Spleen (tissue), 11 donors: ENCODE measurements at regions not wholly inside any gene's neighbourhood (a gene's known extent, or its start where the extent isn't known, plus 50 kb on each side); places are given as distances from the start of the nearest gene placed in this dataset.
A peak's percentile ranks its signal among the peaks of the same experiment; 100 is the strongest.

Source experiments
- DNase-seq: peaks from one replicate; pipeline ENCODE4 v3.0.0-alpha.2; 2020
- H3K27ac ChIP-seq, 8 donors: fragments of 200-600 bp; sonication (generic) in 7 of 8; 1 replicate in 4 of 8; 2 replicates in 4 of 8; pipeline versions ENCODE4 v1.5.0 to v1.8.0; 2016 to 2021; ENCODE audit warnings: inconsistent platforms in 4 of 8, mild to moderate bottlenecking in 4 of 8, moderate library complexity in 1 of 8
- H3K27me3 ChIP-seq, 7 donors: fragments of 200-600 bp; sonication (generic) in 6 of 7; replicated peaks in 1 of 7; 1 replicate in 4 of 7; 2 replicates in 3 of 7; pipeline versions ENCODE4 v1.5.0 to v1.8.0; 2016 to 2021; ENCODE audit warnings: inconsistent platforms in 3 of 7, mild to moderate bottlenecking in 1 of 7
- H3K36me3 ChIP-seq, 6 donors: fragments of 200-600 bp; sonication (generic) in 5 of 6; 1 replicate in 4 of 6; 2 replicates in 2 of 6; pipeline versions ENCODE4 v1.5.0 to v1.8.0; 2016 to 2021; ENCODE audit warnings: inconsistent platforms in 2 of 6
- H3K4me1 ChIP-seq, 6 donors: fragments of 200-600 bp; sonication (generic) in 5 of 6; 1 replicate in 3 of 6; 2 replicates in 3 of 6; pipeline versions ENCODE4 v1.5.0 to v1.8.0; 2016 to 2021; ENCODE audit warnings: inconsistent platforms in 3 of 6
- H3K4me3 ChIP-seq, 8 donors: fragments of 200-600 bp; sonication (generic) in 7 of 8; 1 replicate in 4 of 8; 2 replicates in 4 of 8; pipeline versions ENCODE4 v1.5.0 to v1.8.0; 2016 to 2021; ENCODE audit warnings: inconsistent platforms in 4 of 8, mild to moderate bottlenecking in 4 of 8, moderate library complexity in 2 of 8
- H3K9me3 ChIP-seq, 8 donors: fragments of 200-600 bp; sonication (generic) in 7 of 8; 1 replicate in 4 of 8; 2 replicates in 4 of 8; pipeline versions ENCODE4 v1.5.0 to v1.8.0; 2016 to 2021; ENCODE audit warnings: inconsistent platforms in 4 of 8
- CTCF ChIP-seq, 11 experiments: fragments of 200-600 bp in 7 of 11; fragments of 450-650 bp in 4 of 11; sonication (generic) in 4 of 11; IDR thresholded peaks in 8 of 11; conservative IDR thresholded peaks in 3 of 11; 1 replicate in 7 of 11; 2 replicates in 4 of 11; pipeline versions ENCODE4 v1.4.0 to v1.8.0; 2016 to 2021; ENCODE audit warnings: antibody characterized with exemption in 11 of 11, inconsistent platforms in 4 of 11, mild to moderate bottlenecking in 1 of 11
- POLR2A ChIP-seq, 3 donors: fragments of 450-650 bp; IDR thresholded peaks; one replicate each; pipeline ENCODE4 v1.5.1; 2017; ENCODE audit warnings: antibody characterized with exemption in 3 of 3, mild to moderate bottlenecking in 1 of 3
- POLR2AphosphoS5 ChIP-seq, 3 donors: sonication (generic); formaldehyde crosslinking; IDR thresholded peaks; one replicate each; pipeline ENCODE4 v1.5.1; 2017; ENCODE audit warnings: antibody characterized with exemption in 3 of 3
- WGBS, 5 donors: extraction: QIAGEN DNeasy Blood & Tissue Kit in 3 of 5; methylation state at CpG; one replicate each; pipeline versions ENCODE4 v1.1.5 to v1.1.7; 2013 to 2018; 5-methylcytosine and 5-hydroxymethylcytosine counted together
- intact Hi-C: fragments of 100-400 bp; cut with DNase I; formaldehyde crosslinking; loops from one replicate; pipeline ENCODE4 v1.15.0; 2023; ENCODE audit warnings: low total_unique reads
- donor health status: healthy with polysubstance abuse.
- donor health status: DM: no; HTN: no; CAD: no; lungs with moderate emphysema.
- donor health status: DM: no; HTN: no; CAD: no.
- donor health status: Bipolar disorder and iron deficiency.
- donor health status: healthy.
- donor health status: DM: no; HTN: no; CAD: no.
- donor health status: DM: yes; HTN: yes; CAD: no.

- Histone ChIP-seq H3K4me1 (no peaks in the 10 kb centered on the region), H3K27me3 (no peaks in the 10 kb centered on the region), H3K27ac (no peak overlapping the region), H3K36me3 (no peaks in the 10 kb centered on the region), H3K9me3 (peaks cover 0 to 45% (median 19%) of the 10 kb centered on the region in 8 donors), H3K4me3 (no peak overlapping the region)
- no peak for DNase-seq
- intact Hi-C loops: no loop called here
- TF ChIP-seq POLR2A (IDR thresholded peaks at IDR 0.05) (no peak), POLR2AphosphoS5 (IDR thresholded peaks at IDR 0.05) (no peak), CTCF (IDR thresholded peaks at IDR 0.05 in 8 of 11, conservative IDR thresholded peaks at IDR 0.05 in 3 of 11) (no peak)
- WGBS, 5 donors: 78 to 100% (median 90%) methylated on average over 3 of the region's 3 CpGs
These were observed 304.6 kb upstream of the NRG3 start for GRCh38 chr10:81570349-81570748.

- WGBS, 5 donors: 83 to 91% (median 89%) methylated on average over 15 to 21 of the region's 21 CpGs
- Histone ChIP-seq H3K9me3 (peaks cover 0 to 53% (median 27%) of the 10 kb centered on the region in 8 donors), H3K4me1 (no peaks in the 10 kb centered on the region), H3K36me3 (no peaks in the 10 kb centered on the region), H3K4me3 (no peak overlapping the region), H3K27me3 (no peaks in the 10 kb centered on the region), H3K27ac (no peak overlapping the region)
- intact Hi-C loops: no loop called here
- peak; percentile 68 for DNase-seq
- TF ChIP-seq POLR2A (IDR thresholded peaks at IDR 0.05) (no peak), POLR2AphosphoS5 (IDR thresholded peaks at IDR 0.05) (no peak), CTCF (IDR thresholded peaks at IDR 0.05 in 8 of 11, conservative IDR thresholded peaks at IDR 0.05 in 3 of 11) (no peak)
These were observed 303.9 kb upstream of the NRG3 start for GRCh38 chr10:81570878-81571794.

- Histone ChIP-seq H3K27ac (no peak overlapping the region), H3K4me3 (no peak overlapping the region), H3K36me3 (no peaks in the 10 kb centered on the region), H3K4me1 (no peaks in the 10 kb centered on the region), H3K27me3 (no peaks in the 10 kb centered on the region), H3K9me3 (peaks cover 0 to 82% (median 35%) of the 10 kb centered on the region in 8 donors)
- intact Hi-C loops: no loop called here
- no peak for DNase-seq
- 63 to 73% (median 70%) methylated on average over 3 of the region's 3 CpGs for WGBS, 5 donors
- TF ChIP-seq POLR2AphosphoS5 (IDR thresholded peaks at IDR 0.05) (no peak), CTCF (IDR thresholded peaks at IDR 0.05 in 8 of 11, conservative IDR thresholded peaks at IDR 0.05 in 3 of 11) (no peak), POLR2A (IDR thresholded peaks at IDR 0.05) (no peak)
These were observed 300.0 kb upstream of the NRG3 start for GRCh38 chr10:81575036-81575435.

- Histone ChIP-seq H3K4me3 (no peak overlapping the region), H3K9me3 (peaks cover 0 to 70% (median 25%) of the 10 kb centered on the region in 8 donors), H3K27ac (no peak overlapping the region), H3K36me3 (no peaks in the 10 kb centered on the region), H3K4me1 (no peaks in the 10 kb centered on the region), H3K27me3 (no peaks in the 10 kb centered on the region)
- no peak for DNase-seq
- intact Hi-C loops: no loop called here
- WGBS, 5 donors: 81 to 93% (median 84%) methylated on average over 2 of the region's 2 CpGs
- TF ChIP-seq POLR2A (IDR thresholded peaks at IDR 0.05) (no peak), CTCF (IDR thresholded peaks at IDR 0.05 in 8 of 11, conservative IDR thresholded peaks at IDR 0.05 in 3 of 11) (no peak), POLR2AphosphoS5 (IDR thresholded peaks at IDR 0.05) (no peak)
These were observed 298.7 kb upstream of the NRG3 start for GRCh38 chr10:81576336-81576735.
